GM12878 (cell line): ENCODE measurements at regions not wholly inside any gene's neighbourhood (a gene's known extent, or its start where the extent isn't known, plus 50 kb on each side); places are given as distances from the start of the nearest gene placed in this dataset.

Experiments
- ATAC-seq: fragments of 200-7000 bp; cut with Tn5 transposase; 3 replicates; pipeline ENCODE4 v1.9.1; 2020; ENCODE audit warnings: mild to moderate bottlenecking, moderate library complexity
- BruUV-seq: library from RNA; stranded (reverse); fragments of 400-500 nt; replicated peaks from 2 replicates; lab custom pipeline; 2021; lab: Mats Ljungman, UMichigan
- CTCF ChIA-PET: fragments of 300-600 bp; sonication (Branson Sonifier 250); formaldehyde crosslinking; extraction: SDS; loops from one replicate; lab custom pipeline; 2021; ENCODE audit warnings: inconsistent platforms; lab: Yijun Ruan, JAX
- POLR2A ChIA-PET: fragments of 350-600 bp; formaldehyde crosslinking; extraction: SDS; loops from one replicate; lab custom pipeline; 2021; ENCODE audit warnings: inconsistent platforms; lab: Charles Lee
- RAD21 ChIA-PET: fragments of 300-600 bp; sonication (Branson Sonifier 250); formaldehyde crosslinking; loops from one replicate; lab custom pipeline; 2023; ENCODE audit warnings: antibody characterized with exemption; ENCODE audit not compliant: unreplicated experiment; lab: Charles Lee
- SMC1A ChIA-PET: fragments of 300-600 bp; sonication (Branson Sonifier 250); formaldehyde crosslinking; loops from one replicate; lab custom pipeline; 2023; ENCODE audit not compliant: unreplicated experiment, uncharacterized antibody; lab: Charles Lee
- DNase-seq: peaks from one replicate; pipeline ENCODE4 v3.0.0-alpha.2; 2011; ENCODE audit warnings: low read depth, low spot score
- FAIRE-seq: peaks from 3 replicates; lab custom pipeline; 2011; peaks lifted over from hg19 to GRCh38; lab: Jason Lieb, UNC
- H2AFZ ChIP-seq: 2 replicates; pipeline ENCODE4 v1.6.0; 2011; ENCODE audit warnings: low read depth, low read length, control low read depth; ENCODE audit not compliant: control insufficient read depth
- H3K27ac ChIP-seq: 2 replicates; pipeline ENCODE4 v1.5.1; 2011; ENCODE audit warnings: control low read depth; ENCODE audit not compliant: control insufficient read depth, insufficient read depth
- H3K27me3 ChIP-seq, 2 experiments: replicated peaks in 1 of 2; 2 replicates each; pipeline versions ENCODE4 v1.6.0 to v1.6.1; 2011; ENCODE audit warnings: low read length in 1 of 2; ENCODE audit not compliant: control insufficient read depth in 2 of 2, insufficient read depth in 2 of 2
- H3K36me3 ChIP-seq, 2 experiments: 2 replicates each; pipeline ENCODE4 v1.5.1; 2011; ENCODE audit warnings: low read length in 1 of 2; ENCODE audit not compliant: control insufficient read depth in 2 of 2, insufficient read depth in 2 of 2
- H3K4me1 ChIP-seq: 2 replicates; pipeline ENCODE4 v1.6.1; 2011; ENCODE audit warnings: mild to moderate bottlenecking, low read length, moderate library complexity, mixed read lengths; ENCODE audit not compliant: control insufficient read depth, insufficient read depth
- H3K4me2 ChIP-seq: 2 replicates; pipeline ENCODE4 v1.6.0; 2011; ENCODE audit warnings: control low read depth; ENCODE audit not compliant: control insufficient read depth, insufficient read depth
- H3K4me3 ChIP-seq: fragments of 200-600 bp; sonication (generic); 2 replicates; pipeline ENCODE4 v1.5.1; 2016
- H3K79me2 ChIP-seq: 2 replicates; pipeline ENCODE4 v1.6.0; 2011; ENCODE audit warnings: low read length; ENCODE audit not compliant: control insufficient read depth, insufficient read depth
- H3K9ac ChIP-seq: 2 replicates; pipeline ENCODE4 v1.8.0; 2011; ENCODE audit warnings: low read length, control low read depth, mixed read lengths; ENCODE audit not compliant: control insufficient read depth, insufficient read depth
- H3K9me3 ChIP-seq: replicated peaks from 3 replicates; pipeline ENCODE4 v1.5.1; 2011; ENCODE audit warnings: mild to moderate bottlenecking, low read length; ENCODE audit not compliant: control insufficient read depth, insufficient read depth
- H4K20me1 ChIP-seq: 2 replicates; pipeline ENCODE4 v1.6.0; 2011; ENCODE audit not compliant: control insufficient read depth, insufficient read depth
- CHD4 ChIP-seq: fragments of 200-600 bp; sonication (generic); IDR thresholded peaks from 2 replicates; pipeline ENCODE4 v1.6.1; 2016; ENCODE audit warnings: mild to moderate bottlenecking
- EP300 ChIP-seq, 2 experiments: fragments of 150-350 bp in 1 of 2; IDR thresholded peaks; 2 replicates each; pipeline ENCODE4 v1.6.1; 2011 to 2012; ENCODE audit warnings: low read depth in 2 of 2, low read length in 2 of 2, borderline replicate concordance in 1 of 2, improper control_type of control experiment in 1 of 2, inconsistent platforms in 1 of 2; ENCODE audit not compliant: control insufficient read depth in 1 of 2
- FOS ChIP-seq: IDR thresholded peaks from 3 replicates; pipeline ENCODE4 v1.6.1; 2011; ENCODE audit warnings: borderline replicate concordance; ENCODE audit not compliant: insufficient read length; ENCODE audit errors: extremely low read depth
- JUNB ChIP-seq: IDR thresholded peaks from 2 replicates; pipeline ENCODE4 v1.6.1; 2016; ENCODE audit warnings: antibody characterized with exemption, mild to moderate bottlenecking
- JUND ChIP-seq: IDR thresholded peaks from 2 replicates; pipeline ENCODE4 v1.6.1; 2012; ENCODE audit warnings: low read depth, mild to moderate bottlenecking, low read length, improper control_type of control experiment, moderate library complexity
- LARP7 ChIP-seq: fragments of 450-650 bp; IDR thresholded peaks from 2 replicates; pipeline ENCODE4 v1.6.1; 2017; ENCODE audit warnings: mild to moderate bottlenecking
- MEF2B ChIP-seq: fragments of 450-650 bp; IDR thresholded peaks from 2 replicates; pipeline ENCODE4 v1.6.1; 2018; ENCODE audit warnings: mild to moderate bottlenecking, moderate library complexity; ENCODE audit not compliant: partially characterized antibody, poor library complexity, severe bottlenecking
- RAD21 ChIP-seq: IDR thresholded peaks from 2 replicates; pipeline ENCODE4 v1.6.1; 2011; ENCODE audit warnings: mild to moderate bottlenecking, low read depth, low read length, moderate library complexity; ENCODE audit not compliant: insufficient read depth
- SMC3 ChIP-seq: IDR thresholded peaks from 2 replicates; pipeline ENCODE4 v1.6.1; 2011; ENCODE audit warnings: low read length, improper control_type of control experiment, borderline replicate concordance
- ZNF384 ChIP-seq: IDR thresholded peaks from 2 replicates; pipeline ENCODE4 v1.6.1; 2012; ENCODE audit warnings: low read depth, mild to moderate bottlenecking, low read length, improper control_type of control experiment, borderline replicate concordance
- WGBS: methylation state at CpG from one replicate; pipeline ENCODE4 v1.1.6; 2016; ENCODE audit warnings: low lambda C conversion rate; ENCODE audit not compliant: insufficient replicate concordance, insufficient coverage; ENCODE audit errors: missing lambda C conversion rate; 5-methylcytosine and 5-hydroxymethylcytosine counted together
- in situ Hi-C: fragments of 300-500 bp; cut with MboI; formaldehyde crosslinking; loops from 9 replicates; pipeline ENCODE4 v1.14.3; 2018; ENCODE audit warnings: mixed read lengths
- intact Hi-C: fragments of 100-400 bp; cut with micrococcal nuclease; formaldehyde crosslinking; loops from one replicate; pipeline ENCODE4 v1.14.2; 2022; ENCODE audit not compliant: unreplicated experiment
- TF ChIP-seq, protein P1 (sequence below), 3 experiments: IDR thresholded peaks in 2 of 3; conservative IDR thresholded peaks in 1 of 3; 2 replicates each; pipeline ENCODE4 v1.5.1; 2011; ENCODE audit warnings: low read depth in 3 of 3, low read length in 3 of 3, mild to moderate bottlenecking in 3 of 3, control low read depth in 2 of 3, moderate library complexity in 2 of 3, inconsistent platforms in 1 of 3, mixed read lengths in 1 of 3; ENCODE audit not compliant: control insufficient read depth in 2 of 3, insufficient read depth in 1 of 3; ENCODE audit errors: extremely low read depth in 1 of 3

DNA sequence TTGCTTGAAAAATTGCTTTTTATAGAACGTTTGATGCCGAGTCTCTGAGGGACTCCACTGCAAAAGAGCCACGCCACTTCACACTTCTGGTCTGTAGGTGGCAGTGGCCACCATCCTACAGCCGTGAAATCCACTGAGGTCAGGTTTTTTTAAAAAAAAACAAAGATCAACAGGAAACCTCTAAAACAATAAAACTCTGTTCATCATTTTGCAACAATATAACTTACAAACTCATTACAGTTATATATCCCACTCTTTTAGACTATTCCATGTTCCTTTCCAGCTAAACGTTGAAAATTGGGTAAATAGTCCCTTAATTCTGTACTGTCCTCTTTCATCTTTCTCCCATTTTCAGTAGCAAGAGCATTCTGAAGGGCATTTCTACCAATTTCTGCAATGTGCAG is 64.6 kb upstream of the FMN2 start:
- Histone ChIP-seq H3K36me3 (no peaks in the 10 kb centered on the region), H3K4me3 (no peak overlapping the region), H3K9ac (no peak overlapping the region), H3K79me2 (no peaks in the 10 kb centered on the region), H3K27me3 (no peaks in the 10 kb centered on the region), H3K27ac (no peak overlapping the region), H3K9me3 (no peaks in the 10 kb centered on the region), H4K20me1 (no peaks in the 10 kb centered on the region), H3K4me2 (no peak overlapping the region), H3K4me1 (no peaks in the 10 kb centered on the region), H2AFZ (no peak overlapping the region)
- RAD21 ChIA-PET: no interaction called here
- no peak for DNase-seq
- CTCF ChIA-PET: interaction anchor here (0.6 to 4.2 kb wide), 9 partner anchors 9 to 409 kb away, joined by 3 to 20 read pairs (median 4); no protein-coding TSS in a partner anchor
- peak; percentile 88 for ATAC-seq
- FAIRE-seq: no peak
- POLR2A ChIA-PET: no interaction called here
- TF ChIP-seq, protein P1, sequence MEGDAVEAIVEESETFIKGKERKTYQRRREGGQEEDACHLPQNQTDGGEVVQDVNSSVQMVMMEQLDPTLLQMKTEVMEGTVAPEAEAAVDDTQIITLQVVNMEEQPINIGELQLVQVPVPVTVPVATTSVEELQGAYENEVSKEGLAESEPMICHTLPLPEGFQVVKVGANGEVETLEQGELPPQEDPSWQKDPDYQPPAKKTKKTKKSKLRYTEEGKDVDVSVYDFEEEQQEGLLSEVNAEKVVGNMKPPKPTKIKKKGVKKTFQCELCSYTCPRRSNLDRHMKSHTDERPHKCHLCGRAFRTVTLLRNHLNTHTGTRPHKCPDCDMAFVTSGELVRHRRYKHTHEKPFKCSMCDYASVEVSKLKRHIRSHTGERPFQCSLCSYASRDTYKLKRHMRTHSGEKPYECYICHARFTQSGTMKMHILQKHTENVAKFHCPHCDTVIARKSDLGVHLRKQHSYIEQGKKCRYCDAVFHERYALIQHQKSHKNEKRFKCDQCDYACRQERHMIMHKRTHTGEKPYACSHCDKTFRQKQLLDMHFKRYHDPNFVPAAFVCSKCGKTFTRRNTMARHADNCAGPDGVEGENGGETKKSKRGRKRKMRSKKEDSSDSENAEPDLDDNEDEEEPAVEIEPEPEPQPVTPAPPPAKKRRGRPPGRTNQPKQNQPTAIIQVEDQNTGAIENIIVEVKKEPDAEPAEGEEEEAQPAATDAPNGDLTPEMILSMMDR (IDR thresholded peaks at IDR 0.05 in 2 of 3, conservative IDR thresholded peaks at IDR 0.05 in 1 of 3; ENCODE audit: control insufficient read depth in 2 of 3, extremely low read depth in 1 of 3, insufficient read depth in 1 of 3, low read depth in 3 of 3, low read length in 3 of 3): peak; percentile 66 to 69 (median 67)
- TF ChIP-seq JUND (no peak), FOS (no peak), LARP7 (no peak), CHD4 (no peak), MEF2B (no peak), ZNF384 (peak; percentile 76; the same call in 1 of the 2 replicates), EP300 (IDR thresholded peaks at IDR 0.05; ENCODE audit: borderline replicate concordance in 1 of 2, control insufficient read depth in 1 of 2, low read depth in 2 of 2, low read length in 2 of 2) (no peak), SMC3 (peak; percentile 26; the same call in 1 of the 2 replicates), JUNB (no peak), RAD21 (peak; percentile 70)
- intact Hi-C loops (loop anchor here (1.0 kb wide), 2 partner anchors 122 to 162 kb away; no protein-coding TSS in a partner anchor), in situ Hi-C loops (no loop called here)
- 0% methylated on average over 5 of the region's 5 CpGs for WGBS
- no TSS peak for BruUV-seq
- SMC1A ChIA-PET: interaction anchor here (0.9 to 1.5 kb wide), 3 partner anchors 11 to 162 kb away, joined by 3 to 5 read pairs (median 4); no protein-coding TSS in a partner anchor
